ENCODE measurements at regions not wholly inside any gene's neighbourhood (a gene's known extent, or its start where the extent isn't known, plus 50 kb on each side); places are given as distances from the start of the nearest gene placed in this dataset.

- DNase-seq (ENCODE audit: insufficient read length, low spot score) (no peak), FAIRE-seq (peak; percentile 75)
- no peak for TF ChIP-seq POLR2A (IDR thresholded peaks at IDR 0.05; ENCODE audit: low read depth, low read length)
These were observed 153.1 kb downstream of the GMNC start for GRCh38 chr3:190709351-190709773.
